ENCODE measurements at regions not wholly inside any gene's neighbourhood (a gene's known extent, or its start where the extent isn't known, plus 50 kb on each side); places are given as distances from the start of the nearest gene placed in this dataset.

DNA sequence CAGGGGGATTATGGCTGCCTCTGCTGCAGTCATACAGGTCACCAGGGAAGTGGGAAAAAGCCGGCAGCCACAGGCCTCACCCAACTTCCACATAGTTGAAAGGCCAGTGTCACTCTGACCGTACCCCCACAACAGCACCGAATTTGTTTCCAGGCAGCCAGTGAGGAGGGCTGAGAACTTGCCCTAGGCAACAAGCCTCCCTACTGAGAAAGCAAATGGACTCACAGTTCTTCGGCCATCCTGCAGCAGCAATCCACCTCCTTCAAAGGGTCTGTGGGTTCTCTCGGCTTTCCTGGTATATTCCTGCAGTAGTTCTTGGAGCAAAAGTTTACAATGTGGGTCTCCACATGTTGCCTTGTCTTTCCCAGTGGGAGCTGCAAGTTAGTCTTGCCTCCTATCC lies 251.3 kb downstream of the ETNK1 start:
- TF ChIP-seq, protein P1, sequence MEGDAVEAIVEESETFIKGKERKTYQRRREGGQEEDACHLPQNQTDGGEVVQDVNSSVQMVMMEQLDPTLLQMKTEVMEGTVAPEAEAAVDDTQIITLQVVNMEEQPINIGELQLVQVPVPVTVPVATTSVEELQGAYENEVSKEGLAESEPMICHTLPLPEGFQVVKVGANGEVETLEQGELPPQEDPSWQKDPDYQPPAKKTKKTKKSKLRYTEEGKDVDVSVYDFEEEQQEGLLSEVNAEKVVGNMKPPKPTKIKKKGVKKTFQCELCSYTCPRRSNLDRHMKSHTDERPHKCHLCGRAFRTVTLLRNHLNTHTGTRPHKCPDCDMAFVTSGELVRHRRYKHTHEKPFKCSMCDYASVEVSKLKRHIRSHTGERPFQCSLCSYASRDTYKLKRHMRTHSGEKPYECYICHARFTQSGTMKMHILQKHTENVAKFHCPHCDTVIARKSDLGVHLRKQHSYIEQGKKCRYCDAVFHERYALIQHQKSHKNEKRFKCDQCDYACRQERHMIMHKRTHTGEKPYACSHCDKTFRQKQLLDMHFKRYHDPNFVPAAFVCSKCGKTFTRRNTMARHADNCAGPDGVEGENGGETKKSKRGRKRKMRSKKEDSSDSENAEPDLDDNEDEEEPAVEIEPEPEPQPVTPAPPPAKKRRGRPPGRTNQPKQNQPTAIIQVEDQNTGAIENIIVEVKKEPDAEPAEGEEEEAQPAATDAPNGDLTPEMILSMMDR (IDR thresholded peaks at IDR 0.05; ENCODE audit: low read depth, low read length) = no peak
- no peak for TF ChIP-seq EZH2phosphoT487 (IDR thresholded peaks at IDR 0.05; ENCODE audit: low read depth)
